GM21390 (cell line): ENCODE measurements at regions not wholly inside any gene's neighbourhood (a gene's known extent, or its start where the extent isn't known, plus 50 kb on each side); places are given as distances from the start of the nearest gene placed in this dataset.
"Not testable (repeated sequence)": the region's sequence is repeated elsewhere in the genome, so short reads cannot be mapped to it uniquely, and the experiment has no call there.

Experiments
- ATAC-seq: cut with Tn5 transposase; IDR thresholded peaks from one replicate; pipeline ENCODE4 v1.9.1; 2021; ENCODE audit not compliant: unreplicated experiment

- no peak for ATAC-seq
These were observed 70.2 kb upstream of the BTG3 start for GRCh38 chr21:17682924-17683323.

GRCh38 chr21:17679002-17679600, 66.4 kb upstream of the BTG3 start:
- ATAC-seq, result peak; percentile 93

GRCh38 chr21:17676930-17677329, 64.2 kb upstream of the BTG3 start:
- ATAC-seq, result not testable (repeated sequence)

GRCh38 chr21:17674106-17674505, 61.4 kb upstream of the BTG3 start:
- ATAC-seq, result no peak

- ATAC-seq, result no peak
These were observed 60.7 kb upstream of the BTG3 start for GRCh38 chr21:17673261-17674020.

GRCh38 chr21:17671733-17672132, 59.0 kb upstream of the BTG3 start:
- ATAC-seq, result no peak

GRCh38 chr21:17668479-17669140, 55.9 kb upstream of the BTG3 start:
- no peak for ATAC-seq

GRCh38 chr21:17667256-17667655, 54.6 kb upstream of the BTG3 start:
- ATAC-seq, result no peak
